ENCODE measurements at regions not wholly inside any gene's neighbourhood (a gene's known extent, or its start where the extent isn't known, plus 50 kb on each side); places are given as distances from the start of the nearest gene placed in this dataset.

GRCh38 chr14:71358209-71358931 is 451.1 kb downstream of the PCNX1 start:
- TF ChIP-seq POLR2A (IDR thresholded peaks at IDR 0.05) = no peak
- no peak for TF ChIP-seq CTCF (IDR thresholded peaks at IDR 0.05)

Measured in stomach (tissue), 4 donors.